ENCODE measurements at regions not wholly inside any gene's neighbourhood (a gene's known extent, or its start where the extent isn't known, plus 50 kb on each side); places are given as distances from the start of the nearest gene placed in this dataset.

DNA sequence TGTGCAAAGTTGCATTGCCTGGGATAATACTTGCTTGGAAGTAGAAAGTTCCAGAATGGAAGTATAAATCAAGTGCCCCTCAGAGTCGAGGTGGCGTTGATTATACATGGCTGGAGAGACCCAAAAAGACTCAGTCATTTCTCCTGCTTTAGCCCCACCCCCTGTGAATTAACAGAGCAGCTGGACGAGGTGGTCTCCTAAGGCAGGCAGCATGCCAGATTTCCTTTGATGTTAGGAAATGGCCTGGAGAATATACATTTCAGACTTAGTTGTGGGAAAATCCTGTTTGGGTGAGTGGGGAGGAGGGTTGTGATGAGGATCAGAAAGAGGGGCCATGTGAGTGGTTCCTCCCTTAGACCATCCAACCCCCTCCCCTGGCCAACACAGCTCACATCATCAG is 406.1 kb upstream of the TMPO start:
- TF ChIP-seq, protein P1, sequence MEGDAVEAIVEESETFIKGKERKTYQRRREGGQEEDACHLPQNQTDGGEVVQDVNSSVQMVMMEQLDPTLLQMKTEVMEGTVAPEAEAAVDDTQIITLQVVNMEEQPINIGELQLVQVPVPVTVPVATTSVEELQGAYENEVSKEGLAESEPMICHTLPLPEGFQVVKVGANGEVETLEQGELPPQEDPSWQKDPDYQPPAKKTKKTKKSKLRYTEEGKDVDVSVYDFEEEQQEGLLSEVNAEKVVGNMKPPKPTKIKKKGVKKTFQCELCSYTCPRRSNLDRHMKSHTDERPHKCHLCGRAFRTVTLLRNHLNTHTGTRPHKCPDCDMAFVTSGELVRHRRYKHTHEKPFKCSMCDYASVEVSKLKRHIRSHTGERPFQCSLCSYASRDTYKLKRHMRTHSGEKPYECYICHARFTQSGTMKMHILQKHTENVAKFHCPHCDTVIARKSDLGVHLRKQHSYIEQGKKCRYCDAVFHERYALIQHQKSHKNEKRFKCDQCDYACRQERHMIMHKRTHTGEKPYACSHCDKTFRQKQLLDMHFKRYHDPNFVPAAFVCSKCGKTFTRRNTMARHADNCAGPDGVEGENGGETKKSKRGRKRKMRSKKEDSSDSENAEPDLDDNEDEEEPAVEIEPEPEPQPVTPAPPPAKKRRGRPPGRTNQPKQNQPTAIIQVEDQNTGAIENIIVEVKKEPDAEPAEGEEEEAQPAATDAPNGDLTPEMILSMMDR (IDR thresholded peaks at IDR 0.05; ENCODE audit: insufficient read depth, low read length, poor library complexity, severe bottlenecking): no peak
- TF ChIP-seq EZH2phosphoT487 (conservative IDR thresholded peaks at IDR 0.05; ENCODE audit: low read length): no peak
